K562 (cell line): ENCODE measurements at regions not wholly inside any gene's neighbourhood (a gene's known extent, or its start where the extent isn't known, plus 50 kb on each side); places are given as distances from the start of the nearest gene placed in this dataset.
A peak's percentile ranks its signal among the peaks of the same experiment; 100 is the strongest.

Source experiments
- BCOR ChIP-seq: fragments of 450-650 bp; IDR thresholded peaks from 2 replicates; pipeline ENCODE4 v1.6.1; 2016
- CBFA2T3 ChIP-seq: fragments of 450-650 bp; IDR thresholded peaks from 2 replicates; pipeline ENCODE4 v1.6.1; 2017
- E2F1 ChIP-seq: sonication (generic); formaldehyde crosslinking; IDR thresholded peaks from 2 replicates; pipeline ENCODE4 v1.8.1; 2023; ENCODE audit warnings: mild to moderate bottlenecking, missing genetic modification reagents, moderate library complexity
- ESRRA ChIP-seq: fragments of 450-650 bp; IDR thresholded peaks from 2 replicates; pipeline ENCODE4 v1.6.1; 2014; ENCODE audit warnings: low read depth, mild to moderate bottlenecking, moderate library complexity, borderline replicate concordance
- GATAD2B ChIP-seq: fragments of 450-650 bp; IDR thresholded peaks from 2 replicates; pipeline ENCODE4 v1.6.1; 2017; ENCODE audit warnings: mild to moderate bottlenecking, borderline replicate concordance
- KAT7 ChIP-seq: sonication (generic); formaldehyde crosslinking; IDR thresholded peaks from 2 replicates; pipeline ENCODE4 v1.8.0; 2022; ENCODE audit warnings: missing genetic modification reagents, mild to moderate bottlenecking, borderline replicate concordance
- PRDM10 ChIP-seq: fragments of 450-650 bp; IDR thresholded peaks from 2 replicates; pipeline ENCODE4 v1.6.1; 2018; ENCODE audit not compliant: partially characterized antibody
- RCOR1 ChIP-seq, 2 experiments: IDR thresholded peaks; 2 replicates each; pipeline ENCODE4 v1.6.1; 2012; ENCODE audit warnings: low read depth in 2 of 2, low read length in 2 of 2, borderline replicate concordance in 1 of 2, improper control_type of control experiment in 1 of 2
- SMAD4 ChIP-seq: fragments of 250-450 bp; sonication (Bioruptor Pico); conservative IDR thresholded peaks from 2 replicates; pipeline ENCODE4 v1.8.0; 2021; ENCODE audit warnings: inconsistent platforms, mild to moderate bottlenecking, moderate library complexity
- SMARCA4 ChIP-seq: fragments of 450-650 bp; IDR thresholded peaks from 2 replicates; pipeline ENCODE4 v1.6.1; 2016
- TAL1 ChIP-seq: fragments of 450-650 bp; IDR thresholded peaks from 2 replicates; pipeline ENCODE4 v1.6.1; 2016; ENCODE audit warnings: mild to moderate bottlenecking
- TRIM24 ChIP-seq, 2 experiments: fragments of 450-650 bp; IDR thresholded peaks; 2 replicates each; pipeline ENCODE4 v1.6.1; 2016
- ZNF551 ChIP-seq: fragments of 250-450 bp; sonication (Bioruptor Pico); IDR thresholded peaks from 2 replicates; pipeline ENCODE4 v1.5.0; 2021; ENCODE audit warnings: mild to moderate bottlenecking, moderate library complexity

- no peak for TF ChIP-seq GATAD2B
- TF ChIP-seq PRDM10 = peak; percentile 31
- TF ChIP-seq ZNF551 (CRISPR knock-in tag) = no peak
- peak; percentile 98 for TF ChIP-seq SMAD4 (CRISPR knock-in tag)
- peak; percentile 73; the same call in 1 of the 2 replicates for TF ChIP-seq TAL1
- no peak for TF ChIP-seq KAT7 (CRISPR knock-in tag)
- TF ChIP-seq E2F1 (CRISPR knock-in tag) = no peak
- TF ChIP-seq TRIM24 (IDR thresholded peaks at IDR 0.05) = peak; percentile 50 to 54; a peak in 3 of 4 replicates
- TF ChIP-seq CBFA2T3 = peak; percentile 88
- TF ChIP-seq ESRRA = no peak
- 0 out of 2 replicates have a peak, but pooled peaks have one; percentile 23 for TF ChIP-seq SMARCA4
- TF ChIP-seq RCOR1 (IDR thresholded peaks at IDR 0.05; ENCODE audit: borderline replicate concordance in 1 of 2, low read depth in 2 of 2, low read length in 2 of 2) = peak in 1 of 2 experiments; percentile 64; a peak in 2 of 4 replicates
- 0 out of 2 replicates have a peak, but pooled peaks have one; percentile 11 for TF ChIP-seq BCOR
Measured at GRCh38 chr6:88377976-88378568, 211.9 kb upstream of the CNR1 start (continued).
